Trophoblast cell (in vitro differentiated cells and primary cell): ENCODE measurements at regions not wholly inside any gene's neighbourhood (a gene's known extent, or its start where the extent isn't known, plus 50 kb on each side); places are given as distances from the start of the nearest gene placed in this dataset.

ENCODE experiments used
- DNase-seq, 2 donors: peaks; one replicate each; pipeline ENCODE4 v3.0.0-alpha.2; 2016
- H2AFZ ChIP-seq: 2 replicates; pipeline ENCODE4 v1.6.1; 2013; ENCODE audit warnings: low read length, moderate library complexity, mild to moderate bottlenecking; ENCODE audit not compliant: insufficient read depth, poor library complexity
- H2AK5ac ChIP-seq: 2 replicates; pipeline ENCODE4 v1.6.1; 2013; ENCODE audit warnings: mild to moderate bottlenecking, low read length
- H2BK120ac ChIP-seq: 2 replicates; pipeline ENCODE4 v1.6.1; 2013; ENCODE audit warnings: low read length, mild to moderate bottlenecking, moderate library complexity; ENCODE audit not compliant: insufficient read depth, poor library complexity
- H2BK12ac ChIP-seq: 2 replicates; pipeline ENCODE4 v1.6.1; 2013; ENCODE audit warnings: mild to moderate bottlenecking, low read length, moderate library complexity
- H2BK5ac ChIP-seq: 2 replicates; pipeline ENCODE4 v1.6.1; 2013; ENCODE audit warnings: low read length, low read depth, moderate library complexity, mild to moderate bottlenecking; ENCODE audit not compliant: poor library complexity
- H3K14ac ChIP-seq: 2 replicates; pipeline ENCODE4 v1.6.1; 2013; ENCODE audit warnings: mild to moderate bottlenecking, low read length
- H3K18ac ChIP-seq: 2 replicates; pipeline ENCODE4 v1.6.1; 2013; ENCODE audit warnings: mild to moderate bottlenecking, low read length
- H3K23ac ChIP-seq: 2 replicates; pipeline ENCODE4 v1.6.1; 2013; ENCODE audit warnings: low read length
- H3K27ac ChIP-seq: 2 replicates; pipeline ENCODE4 v1.5.1; 2013; ENCODE audit warnings: low read depth, mild to moderate bottlenecking, inconsistent platforms, low read length, moderate library complexity
- H3K27me3 ChIP-seq: 2 replicates; pipeline ENCODE4 v1.6.1; 2013; ENCODE audit warnings: inconsistent platforms, mild to moderate bottlenecking, low read length, moderate library complexity; ENCODE audit not compliant: insufficient read depth
- H3K36me3 ChIP-seq, 2 experiments: 1 replicate in 1 of 2; 2 replicates in 1 of 2; pipeline ENCODE4 v1.6.1; 2013; ENCODE audit warnings: low read length in 2 of 2, mild to moderate bottlenecking in 2 of 2, moderate library complexity in 1 of 2; ENCODE audit not compliant: insufficient read depth in 2 of 2, control insufficient read depth in 1 of 2
- H3K4ac ChIP-seq: 2 replicates; pipeline ENCODE4 v1.6.1; 2013; ENCODE audit warnings: low read depth, mild to moderate bottlenecking, low read length, moderate library complexity
- H3K4me1 ChIP-seq, 2 experiments: 1 replicate in 1 of 2; 2 replicates in 1 of 2; pipeline ENCODE4 v1.6.1; 2013; ENCODE audit warnings: low read length in 2 of 2, mild to moderate bottlenecking in 2 of 2, moderate library complexity in 1 of 2; ENCODE audit not compliant: insufficient read depth in 2 of 2, control insufficient read depth in 1 of 2
- H3K4me2 ChIP-seq: 2 replicates; pipeline ENCODE4 v1.6.1; 2013; ENCODE audit warnings: inconsistent platforms, mild to moderate bottlenecking, low read length, moderate library complexity
- H3K4me3 ChIP-seq: 2 replicates; pipeline ENCODE4 v1.5.1; 2013; ENCODE audit warnings: mild to moderate bottlenecking, low read depth, low read length, inconsistent platforms
- H3K79me1 ChIP-seq: one replicate; pipeline ENCODE4 v1.6.1; 2013; ENCODE audit warnings: low read length
- H3K79me2 ChIP-seq: 2 replicates; pipeline ENCODE4 v1.6.1; 2013; ENCODE audit warnings: low read length, mild to moderate bottlenecking; ENCODE audit not compliant: control insufficient read depth, insufficient read depth, poor library complexity
- H3K9ac ChIP-seq: 2 replicates; pipeline ENCODE4 v1.6.1; 2013; ENCODE audit warnings: mild to moderate bottlenecking, low read length
- H3K9me3 ChIP-seq: 2 replicates; pipeline ENCODE4 v1.6.1; 2013; ENCODE audit warnings: low read depth, mild to moderate bottlenecking, control low read depth, inconsistent platforms, low read length; ENCODE audit not compliant: insufficient read depth
- H4K12ac ChIP-seq: 2 replicates; pipeline ENCODE4 v1.6.1; 2013; ENCODE audit warnings: low read depth, mild to moderate bottlenecking, low read length, moderate library complexity
- H4K8ac ChIP-seq: 2 replicates; pipeline ENCODE4 v1.6.1; 2013; ENCODE audit warnings: low read depth, mild to moderate bottlenecking, low read length, moderate library complexity
- H4K91ac ChIP-seq: one replicate; pipeline ENCODE4 v1.6.1; 2013; ENCODE audit warnings: low read depth, mild to moderate bottlenecking, low read length, moderate library complexity
- WGBS: extraction: QIAGEN DNeasy Blood & Tissue Kit; methylation state at CpG from one replicate; pipeline ENCODE4 v1.1.7; 2013; ENCODE audit warnings: missing lambda C conversion rate; ENCODE audit not compliant: insufficient read length, insufficient coverage; ENCODE audit errors: extremely low coverage; 5-methylcytosine and 5-hydroxymethylcytosine counted together

DNA sequence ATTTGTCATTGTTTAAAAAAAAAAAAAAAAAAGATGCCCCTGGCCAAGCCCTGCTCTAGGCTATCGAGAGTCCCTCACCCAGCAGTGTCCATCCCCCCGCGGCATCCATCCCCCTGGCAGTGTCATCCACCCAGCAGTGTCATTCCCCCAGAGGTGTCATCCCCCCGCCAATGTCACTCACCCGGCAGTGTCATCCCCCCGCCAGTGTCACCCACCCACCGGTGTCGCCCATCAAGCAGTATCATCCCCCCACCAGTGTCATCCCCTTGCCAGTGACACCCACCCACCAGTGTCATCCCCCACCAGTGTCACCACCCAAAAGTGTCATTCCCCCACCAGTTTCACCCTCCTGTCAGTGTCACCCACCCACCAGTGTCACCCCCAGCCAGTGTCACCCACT lies 99.3 kb upstream of the PRR20G start:
- no peak overlapping the region for H4K8ac ChIP-seq
- no peak overlapping the region for H4K91ac ChIP-seq
- no peak overlapping the region for H2AK5ac ChIP-seq
- no peak overlapping the region for H2BK120ac ChIP-seq
- H3K79me2 ChIP-seq, result no peaks in the 10 kb centered on the region
- no peak overlapping the region for H3K9ac ChIP-seq
- H2BK12ac ChIP-seq, result no peak overlapping the region
- peaks cover 2% of the 10 kb centered on the region for H3K79me1 ChIP-seq
- H3K4me2 ChIP-seq, result no peak overlapping the region
- no peak overlapping the region for H3K14ac ChIP-seq
- no peak overlapping the region for H3K4ac ChIP-seq
- no peak overlapping the region for H3K27ac ChIP-seq
- H3K4me1 ChIP-seq, result peaks cover 5 to 8% of the 10 kb centered on the region in 2 experiments
- WGBS, result no CpG with 5 or more reads among the region's 8 CpGs
- peak overlapping the region; percentile 28 for H3K4me3 ChIP-seq
- no peaks in the 10 kb centered on the region for H3K27me3 ChIP-seq
- no peak overlapping the region for H2AFZ ChIP-seq
- H4K12ac ChIP-seq, result no peak overlapping the region
- H3K9me3 ChIP-seq, result peaks cover 11% of the 10 kb centered on the region
- no peak overlapping the region for H3K18ac ChIP-seq
- H2BK5ac ChIP-seq, result no peak overlapping the region
- no peaks in the 10 kb centered on the region for H3K36me3 ChIP-seq
- H3K23ac ChIP-seq, result no peak overlapping the region
- no peak for DNase-seq

DNA sequence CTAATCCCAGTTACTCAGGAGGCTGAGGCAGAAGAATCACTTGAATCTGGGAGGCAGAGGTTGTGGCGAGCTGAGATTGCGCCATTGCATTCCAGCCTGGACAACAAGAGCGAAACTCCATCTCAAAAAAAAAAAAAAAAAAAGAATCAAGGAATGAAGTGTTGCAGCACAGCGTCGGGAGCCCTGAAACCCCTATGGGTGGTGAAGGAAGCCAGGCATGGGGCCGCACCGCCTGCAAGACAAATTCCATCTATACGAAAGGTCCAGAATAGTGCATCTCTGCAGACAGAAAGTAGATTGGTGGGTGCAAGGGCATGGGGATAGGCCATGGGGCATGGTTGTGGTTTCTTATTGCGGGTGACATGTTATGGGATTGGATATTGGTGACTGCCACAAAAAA lies 98.6 kb upstream of the PRR20G start:
- H2AK5ac ChIP-seq, result no peak overlapping the region
- no peak overlapping the region for H3K4me2 ChIP-seq
- H3K4me3 ChIP-seq, result no peak overlapping the region
- no peak overlapping the region for H4K12ac ChIP-seq
- no peak overlapping the region for H3K4ac ChIP-seq
- H3K79me1 ChIP-seq, result peaks cover 2% of the 10 kb centered on the region
- H2BK120ac ChIP-seq, result no peak overlapping the region
- peak in 1 of 2 donors; percentile 38 for DNase-seq
- no peak overlapping the region for H2BK12ac ChIP-seq
- WGBS, result no CpG with 5 or more reads among the region's 9 CpGs
- no peak overlapping the region for H2BK5ac ChIP-seq
- H3K9me3 ChIP-seq, result peaks cover 11% of the 10 kb centered on the region
- no peak overlapping the region for H3K9ac ChIP-seq
- H3K36me3 ChIP-seq, result no peaks in the 10 kb centered on the region
- no peak overlapping the region for H3K18ac ChIP-seq
- no peak overlapping the region for H3K27ac ChIP-seq
- no peak overlapping the region for H4K8ac ChIP-seq
- H3K79me2 ChIP-seq, result no peaks in the 10 kb centered on the region
- no peaks in the 10 kb centered on the region for H3K27me3 ChIP-seq
- H3K14ac ChIP-seq, result no peak overlapping the region
- peaks cover 5 to 8% of the 10 kb centered on the region in 2 experiments for H3K4me1 ChIP-seq
- H3K23ac ChIP-seq, result no peak overlapping the region
- no peak overlapping the region for H4K91ac ChIP-seq
- H2AFZ ChIP-seq, result no peak overlapping the region

DNA sequence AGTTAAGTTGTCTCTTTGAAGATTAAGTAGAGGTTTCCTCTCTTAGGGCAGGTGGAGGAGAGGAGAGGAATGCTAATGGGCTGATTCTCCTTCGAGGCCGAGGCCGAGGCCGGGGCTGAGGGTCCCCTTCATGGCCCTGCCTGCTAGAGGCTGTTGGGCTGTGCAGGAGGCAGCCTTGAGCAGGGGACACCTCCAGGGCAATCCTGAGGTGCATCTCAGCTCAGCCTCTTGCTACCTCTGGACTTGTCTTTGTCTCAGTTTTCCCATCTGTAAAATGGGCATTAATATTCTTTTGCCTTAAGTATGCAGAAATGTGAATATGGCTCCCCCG lies 97.7 kb upstream of the PRR20G start:
- Histone ChIP-seq H3K18ac (no peak overlapping the region), H3K4me1 (peaks cover 5 to 8% of the 10 kb centered on the region in 2 experiments), H2BK120ac (no peak overlapping the region), H3K23ac (no peak overlapping the region), H3K27ac (no peak overlapping the region), H2BK12ac (no peak overlapping the region), H3K36me3 (no peaks in the 10 kb centered on the region), H4K12ac (no peak overlapping the region), H2AK5ac (no peak overlapping the region), H3K14ac (no peak overlapping the region), H3K4me3 (no peak overlapping the region), H3K79me1 (peaks cover 2% of the 10 kb centered on the region), H4K8ac (no peak overlapping the region), H3K27me3 (no peaks in the 10 kb centered on the region), H3K9me3 (peaks cover 12% of the 10 kb centered on the region), H3K9ac (no peak overlapping the region), H2BK5ac (no peak overlapping the region), H2AFZ (no peak overlapping the region), H4K91ac (no peak overlapping the region), H3K4me2 (no peak overlapping the region), H3K79me2 (no peaks in the 10 kb centered on the region), H3K4ac (no peak overlapping the region)
- DNase-seq, result no peak
- no CpG with 5 or more reads among the region's 5 CpGs for WGBS

DNA sequence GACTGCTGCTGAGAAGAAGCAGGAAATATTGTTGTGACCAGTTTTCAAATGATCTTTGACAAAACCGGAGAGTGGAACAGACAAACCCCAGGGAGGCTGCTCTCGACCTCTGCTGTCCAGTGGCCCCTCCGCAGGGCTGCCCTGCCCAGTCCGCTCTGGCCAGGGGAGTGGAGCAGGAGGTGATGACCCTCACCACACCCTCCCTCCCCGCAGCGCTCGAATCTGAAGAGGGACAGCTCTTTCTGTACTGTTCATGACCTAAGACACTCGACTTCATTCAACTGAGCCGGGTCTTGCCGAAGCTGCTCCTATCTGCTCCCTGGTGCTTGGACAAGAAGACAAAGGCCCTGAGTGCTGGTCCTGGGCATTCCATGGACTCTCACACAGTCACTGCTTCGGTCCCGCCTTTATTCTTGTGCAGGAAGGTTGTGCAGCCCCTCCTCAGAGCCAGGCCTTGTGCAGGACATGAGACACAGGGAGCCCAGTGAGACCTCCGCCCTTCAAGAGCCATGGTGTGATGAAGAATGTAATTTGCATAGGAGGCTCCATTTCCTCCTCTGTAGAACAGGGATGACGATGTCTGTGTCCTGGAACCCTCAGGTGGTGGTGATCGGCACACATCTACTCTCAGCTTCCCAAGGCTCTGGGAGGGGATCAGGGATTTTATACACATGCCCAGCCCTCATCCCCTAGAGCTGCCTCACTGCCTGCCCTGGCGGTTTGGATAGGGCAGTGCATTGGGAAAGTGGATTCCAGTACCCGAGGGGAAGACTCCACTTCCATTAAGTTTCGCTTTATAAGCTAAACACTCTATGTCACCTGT lies 97.1 kb upstream of the PRR20G start:
- no peak overlapping the region for H3K4ac ChIP-seq
- H3K36me3 ChIP-seq, result no peaks in the 10 kb centered on the region
- no peaks in the 10 kb centered on the region for H3K27me3 ChIP-seq
- no peak overlapping the region for H3K23ac ChIP-seq
- no peak overlapping the region for H3K18ac ChIP-seq
- H3K27ac ChIP-seq, result no peak overlapping the region
- no peak overlapping the region for H4K91ac ChIP-seq
- H3K9me3 ChIP-seq, result peaks cover 11% of the 10 kb centered on the region
- no peak overlapping the region for H3K14ac ChIP-seq
- H3K79me1 ChIP-seq, result peaks cover 2% of the 10 kb centered on the region
- H4K12ac ChIP-seq, result no peak overlapping the region
- H3K4me1 ChIP-seq, result peaks cover 5 to 7% of the 10 kb centered on the region in 2 experiments
- no peak overlapping the region for H2BK120ac ChIP-seq
- no peak overlapping the region for H2BK12ac ChIP-seq
- H2BK5ac ChIP-seq, result no peak overlapping the region
- no CpG with 5 or more reads among the region's 18 CpGs for WGBS
- H3K9ac ChIP-seq, result no peak overlapping the region
- H2AFZ ChIP-seq, result no peak overlapping the region
- no peak overlapping the region for H4K8ac ChIP-seq
- H3K79me2 ChIP-seq, result no peaks in the 10 kb centered on the region
- no peak for DNase-seq
- H2AK5ac ChIP-seq, result no peak overlapping the region
- no peak overlapping the region for H3K4me3 ChIP-seq
- no peak overlapping the region for H3K4me2 ChIP-seq
